OCI-LY7 (cell line): ENCODE measurements at regions not wholly inside any gene's neighbourhood (a gene's known extent, or its start where the extent isn't known, plus 50 kb on each side); places are given as distances from the start of the nearest gene placed in this dataset.

ENCODE experiments used
- BruUV-seq: library from RNA; stranded (reverse); fragments of 400-500 nt; replicated peaks from 2 replicates; lab custom pipeline; 2021; lab: Mats Ljungman, UMichigan
- CTCF ChIA-PET: fragments of 300-600 bp; sonication (Branson Sonifier 250); formaldehyde crosslinking; loops from one replicate; lab custom pipeline; 2022; ENCODE audit warnings: antibody characterized with exemption; ENCODE audit not compliant: unreplicated experiment; lab: Charles Lee
- POLR2A ChIA-PET: fragments of 300-600 bp; sonication (Branson Sonifier 250); formaldehyde crosslinking; loops from one replicate; lab custom pipeline; 2022; ENCODE audit warnings: antibody characterized with exemption; lab: Charles Lee
- DNase-seq: peaks from one replicate; pipeline ENCODE4 v3.0.0-alpha.2; 2015; ENCODE audit warnings: low spot score
- H2AFZ ChIP-seq: fragments of 200-600 bp; sonication (generic), shearing (Covaris generic); 2 replicates; pipeline ENCODE4 v1.6.1; 2014; ENCODE audit warnings: mild to moderate bottlenecking, antibody characterized with exemption, low read length, moderate library complexity
- H3K27ac ChIP-seq: fragments of 200-600 bp; sonication (generic); 2 replicates; pipeline ENCODE4 v1.5.1; 2014; ENCODE audit warnings: mixed run types, low read depth, mild to moderate bottlenecking, moderate library complexity, low read length, inconsistent platforms; ENCODE audit not compliant: poor library complexity, severe bottlenecking
- H3K36me3 ChIP-seq: fragments of 200-600 bp; sonication (generic); 2 replicates; pipeline ENCODE4 v1.6.1; 2014; ENCODE audit warnings: mild to moderate bottlenecking, antibody characterized with exemption, low read length, moderate library complexity, mixed read lengths; ENCODE audit not compliant: insufficient read depth
- H3K4me1 ChIP-seq: fragments of 200-600 bp; sonication (generic); 2 replicates; pipeline ENCODE4 v1.5.1; 2014; ENCODE audit warnings: mild to moderate bottlenecking, low read length; ENCODE audit not compliant: insufficient read depth, poor library complexity, severe bottlenecking
- H3K4me2 ChIP-seq: fragments of 200-600 bp; sonication (generic); 2 replicates; pipeline ENCODE4 v1.6.1; 2014; ENCODE audit warnings: mild to moderate bottlenecking, low read length
- H3K4me3 ChIP-seq: fragments of 200-600 bp; sonication (generic); 2 replicates; pipeline ENCODE4 v1.5.1; 2014; ENCODE audit warnings: mild to moderate bottlenecking, low read depth, low read length; ENCODE audit not compliant: poor library complexity, severe bottlenecking
- H3K79me2 ChIP-seq: fragments of 200-600 bp; sonication (generic); 2 replicates; pipeline ENCODE4 v1.6.1; 2016; ENCODE audit warnings: low read depth, mild to moderate bottlenecking, low read length, moderate library complexity, mixed read lengths; ENCODE audit not compliant: insufficient read depth
- H3K9me2 ChIP-seq: fragments of 200-600 bp; sonication (generic); 2 replicates; pipeline ENCODE4 v1.6.1; 2016; ENCODE audit warnings: mild to moderate bottlenecking, low read length, mixed read lengths; ENCODE audit not compliant: insufficient read depth
- H3K9me3 ChIP-seq: fragments of 200-600 bp; sonication (generic); 2 replicates; pipeline ENCODE4 v1.6.1; 2014; ENCODE audit warnings: mild to moderate bottlenecking, mixed run types, low read length, mixed read lengths
- H4K20me1 ChIP-seq: fragments of 200-600 bp; sonication (generic); 2 replicates; pipeline ENCODE4 v1.6.1; 2014; ENCODE audit warnings: mild to moderate bottlenecking, antibody characterized with exemption, low read length, moderate library complexity, mixed read lengths; ENCODE audit not compliant: insufficient read depth
- EZH2phosphoT487 ChIP-seq: fragments of 200-600 bp; sonication (generic); IDR thresholded peaks from 2 replicates; pipeline ENCODE4 v1.6.1; 2018; ENCODE audit warnings: low read depth, borderline replicate concordance, mild to moderate bottlenecking, mixed run types, antibody characterized with exemption, low read length, moderate library complexity, mixed read lengths
- intact Hi-C: fragments of 100-400 bp; cut with micrococcal nuclease; formaldehyde crosslinking; loops from one replicate; pipeline ENCODE4 v1.10.0; 2022; ENCODE audit not compliant: unreplicated experiment
- TF ChIP-seq, protein P1 (sequence below): fragments of 200-600 bp; sonication (generic); conservative IDR thresholded peaks from 2 replicates; pipeline ENCODE4 v1.5.1; 2014; ENCODE audit warnings: mild to moderate bottlenecking, antibody characterized with exemption, low read length, moderate library complexity, mixed read lengths

DNA sequence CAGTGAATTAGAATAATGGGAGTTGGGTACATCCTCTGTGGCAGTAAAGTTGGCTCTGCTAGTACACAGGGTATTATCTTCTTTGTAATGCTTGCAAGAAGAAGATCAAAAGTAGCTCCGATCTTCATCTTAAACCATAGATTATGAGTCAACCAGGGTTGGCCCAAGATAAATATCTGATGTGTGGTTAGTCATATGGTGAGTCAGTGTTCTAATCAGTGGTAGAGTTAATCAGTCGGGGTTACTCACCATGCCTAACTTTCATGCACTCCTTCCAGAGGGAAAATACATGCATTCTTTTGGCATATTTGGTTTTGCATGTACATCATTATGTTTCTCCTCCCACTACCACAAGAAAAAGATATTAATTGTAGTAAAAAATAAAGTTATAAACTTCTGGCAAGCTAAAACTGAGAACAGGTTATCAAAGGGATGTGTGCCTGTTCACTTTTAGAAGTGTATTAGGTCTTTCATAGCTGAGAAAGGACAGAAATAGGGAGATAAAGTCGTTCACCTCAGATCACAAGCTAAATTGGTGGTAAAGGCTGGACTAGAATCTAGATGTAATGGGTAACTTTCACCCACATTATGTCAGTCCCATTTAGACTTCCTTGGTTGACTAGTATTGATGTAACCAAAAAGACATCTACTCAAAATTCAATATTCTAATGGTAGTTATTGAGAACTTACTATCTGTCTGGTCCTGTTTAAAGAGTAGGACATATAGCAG, 684.4 kb downstream of the IRS1 start:
- ChIA-PET POLR2A (no interaction called here), CTCF (no interaction called here)
- H3K79me2 ChIP-seq, result no peaks in the 10 kb centered on the region
- DNase-seq, result no peak
- no peaks in the 10 kb centered on the region for H3K9me3 ChIP-seq
- no peak overlapping the region for H2AFZ ChIP-seq
- H3K4me1 ChIP-seq, result no peaks in the 10 kb centered on the region
- BruUV-seq, result no TSS peak
- H3K4me3 ChIP-seq, result no peak overlapping the region
- H3K4me2 ChIP-seq, result no peak overlapping the region
- H3K36me3 ChIP-seq, result no peaks in the 10 kb centered on the region
- TF ChIP-seq EZH2phosphoT487, result no peak
- TF ChIP-seq, protein P1, sequence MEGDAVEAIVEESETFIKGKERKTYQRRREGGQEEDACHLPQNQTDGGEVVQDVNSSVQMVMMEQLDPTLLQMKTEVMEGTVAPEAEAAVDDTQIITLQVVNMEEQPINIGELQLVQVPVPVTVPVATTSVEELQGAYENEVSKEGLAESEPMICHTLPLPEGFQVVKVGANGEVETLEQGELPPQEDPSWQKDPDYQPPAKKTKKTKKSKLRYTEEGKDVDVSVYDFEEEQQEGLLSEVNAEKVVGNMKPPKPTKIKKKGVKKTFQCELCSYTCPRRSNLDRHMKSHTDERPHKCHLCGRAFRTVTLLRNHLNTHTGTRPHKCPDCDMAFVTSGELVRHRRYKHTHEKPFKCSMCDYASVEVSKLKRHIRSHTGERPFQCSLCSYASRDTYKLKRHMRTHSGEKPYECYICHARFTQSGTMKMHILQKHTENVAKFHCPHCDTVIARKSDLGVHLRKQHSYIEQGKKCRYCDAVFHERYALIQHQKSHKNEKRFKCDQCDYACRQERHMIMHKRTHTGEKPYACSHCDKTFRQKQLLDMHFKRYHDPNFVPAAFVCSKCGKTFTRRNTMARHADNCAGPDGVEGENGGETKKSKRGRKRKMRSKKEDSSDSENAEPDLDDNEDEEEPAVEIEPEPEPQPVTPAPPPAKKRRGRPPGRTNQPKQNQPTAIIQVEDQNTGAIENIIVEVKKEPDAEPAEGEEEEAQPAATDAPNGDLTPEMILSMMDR, result no peak
- H4K20me1 ChIP-seq, result no peaks in the 10 kb centered on the region
- no peaks in the 10 kb centered on the region for H3K9me2 ChIP-seq
- H3K27ac ChIP-seq, result no peak overlapping the region
- intact Hi-C loops, result no loop called here

DNA sequence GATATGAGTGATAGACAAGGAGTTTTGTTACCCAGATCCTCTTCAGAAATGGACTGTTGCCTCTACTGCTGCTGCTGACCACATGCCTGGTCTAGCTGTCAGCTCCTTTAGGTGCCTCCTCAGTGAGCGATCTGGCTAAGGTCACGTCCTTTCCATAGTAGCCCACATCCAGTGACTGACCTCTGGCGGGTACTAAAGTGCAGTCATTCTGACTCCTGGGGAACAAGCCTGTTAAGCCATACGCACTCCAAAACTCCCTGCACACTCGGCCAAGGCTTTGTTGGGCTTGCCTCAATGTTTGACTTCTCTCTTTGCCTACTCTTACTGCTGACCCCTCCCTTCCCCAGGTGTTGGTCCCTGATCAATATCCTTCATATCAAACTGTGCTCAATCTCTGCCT, 685.2 kb downstream of the IRS1 start:
- H3K4me2 ChIP-seq, result no peak overlapping the region
- intact Hi-C loops, result no loop called here
- no peaks in the 10 kb centered on the region for H3K36me3 ChIP-seq
- no peak overlapping the region for H3K4me3 ChIP-seq
- H4K20me1 ChIP-seq, result no peaks in the 10 kb centered on the region
- BruUV-seq, result no TSS peak
- H2AFZ ChIP-seq, result no peak overlapping the region
- TF ChIP-seq, protein P1, result no peak
- TF ChIP-seq EZH2phosphoT487, result no peak
- CTCF ChIA-PET, result no interaction called here
- H3K79me2 ChIP-seq, result no peaks in the 10 kb centered on the region
- POLR2A ChIA-PET, result no interaction called here
- DNase-seq, result no peak
- no peaks in the 10 kb centered on the region for H3K9me3 ChIP-seq
- no peaks in the 10 kb centered on the region for H3K4me1 ChIP-seq
- no peak overlapping the region for H3K27ac ChIP-seq
- H3K9me2 ChIP-seq, result no peaks in the 10 kb centered on the region
